Neural crest cell (in vitro differentiated cells): ENCODE measurements at regions not wholly inside any gene's neighbourhood (a gene's known extent, or its start where the extent isn't known, plus 50 kb on each side); places are given as distances from the start of the nearest gene placed in this dataset.

Source experiments
- DNase-seq: peaks from one replicate; pipeline ENCODE4 v3.0.0; 2021; ENCODE audit warnings: low read depth, mixed read lengths, low spot score
- H3K27ac Mint-ChIP-seq: one replicate; pipeline ENCODE4 v1.8.0; 2021; ENCODE audit warnings: mild to moderate bottlenecking, mixed read lengths; ENCODE audit not compliant: unreplicated experiment
- H3K27me3 Mint-ChIP-seq: 2 replicates; pipeline ENCODE4 v1.8.0; 2021; ENCODE audit warnings: low read depth, mild to moderate bottlenecking, mixed read lengths
- H3K36me3 Mint-ChIP-seq: 2 replicates; pipeline ENCODE4 v1.8.0; 2021; ENCODE audit warnings: low read depth, mild to moderate bottlenecking, mixed read lengths
- H3K4me1 Mint-ChIP-seq: 2 replicates; pipeline ENCODE4 v1.8.0; 2021; ENCODE audit warnings: mixed read lengths
- H3K4me3 Mint-ChIP-seq: one replicate; pipeline ENCODE4 v1.8.0; 2021; ENCODE audit warnings: mild to moderate bottlenecking, mixed read lengths
- H3K9me3 Mint-ChIP-seq: 2 replicates; pipeline ENCODE4 v1.8.0; 2021; ENCODE audit warnings: mixed read lengths
- TF ChIP-seq, protein P1 (sequence below): fragments of 200-600 bp; sonication (generic); conservative IDR thresholded peaks from 2 replicates; pipeline ENCODE4 v1.5.0; 2021; ENCODE audit warnings: antibody characterized with exemption, mild to moderate bottlenecking

DNA sequence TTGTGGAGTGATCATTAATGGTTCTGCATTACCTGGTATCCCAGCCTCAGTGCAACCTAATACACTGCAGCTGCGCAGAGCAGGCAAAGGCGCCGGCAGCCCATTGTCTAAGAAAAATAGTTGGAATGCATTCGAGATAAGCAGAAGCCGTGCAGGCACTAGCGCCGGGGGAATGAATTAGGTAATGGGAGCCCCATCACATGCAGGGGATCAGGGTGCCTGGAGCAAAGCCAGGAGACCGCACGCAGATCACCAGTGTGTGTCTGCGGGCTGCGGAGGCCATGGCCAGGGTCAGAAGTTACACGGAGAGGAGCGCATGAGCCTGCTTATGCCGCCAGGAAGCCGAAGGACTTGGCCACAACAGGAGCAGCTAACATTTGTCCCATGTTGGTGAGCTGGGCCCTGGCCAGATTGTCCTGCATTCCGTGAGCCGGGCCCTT lies 156.8 kb downstream of the DLL1 start:
- Mint-ChIP-seq H3K4me1 (peaks cover 6% of the 10 kb centered on the region), H3K4me3 (no peak overlapping the region), H3K9me3 (peaks cover 4% of the 10 kb centered on the region), H3K36me3 (no peaks in the 10 kb centered on the region), H3K27ac (peak overlapping the region; percentile 50), H3K27me3 (no peaks in the 10 kb centered on the region)
- DNase-seq = no peak
- TF ChIP-seq, protein P1, sequence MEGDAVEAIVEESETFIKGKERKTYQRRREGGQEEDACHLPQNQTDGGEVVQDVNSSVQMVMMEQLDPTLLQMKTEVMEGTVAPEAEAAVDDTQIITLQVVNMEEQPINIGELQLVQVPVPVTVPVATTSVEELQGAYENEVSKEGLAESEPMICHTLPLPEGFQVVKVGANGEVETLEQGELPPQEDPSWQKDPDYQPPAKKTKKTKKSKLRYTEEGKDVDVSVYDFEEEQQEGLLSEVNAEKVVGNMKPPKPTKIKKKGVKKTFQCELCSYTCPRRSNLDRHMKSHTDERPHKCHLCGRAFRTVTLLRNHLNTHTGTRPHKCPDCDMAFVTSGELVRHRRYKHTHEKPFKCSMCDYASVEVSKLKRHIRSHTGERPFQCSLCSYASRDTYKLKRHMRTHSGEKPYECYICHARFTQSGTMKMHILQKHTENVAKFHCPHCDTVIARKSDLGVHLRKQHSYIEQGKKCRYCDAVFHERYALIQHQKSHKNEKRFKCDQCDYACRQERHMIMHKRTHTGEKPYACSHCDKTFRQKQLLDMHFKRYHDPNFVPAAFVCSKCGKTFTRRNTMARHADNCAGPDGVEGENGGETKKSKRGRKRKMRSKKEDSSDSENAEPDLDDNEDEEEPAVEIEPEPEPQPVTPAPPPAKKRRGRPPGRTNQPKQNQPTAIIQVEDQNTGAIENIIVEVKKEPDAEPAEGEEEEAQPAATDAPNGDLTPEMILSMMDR = no peak

DNA sequence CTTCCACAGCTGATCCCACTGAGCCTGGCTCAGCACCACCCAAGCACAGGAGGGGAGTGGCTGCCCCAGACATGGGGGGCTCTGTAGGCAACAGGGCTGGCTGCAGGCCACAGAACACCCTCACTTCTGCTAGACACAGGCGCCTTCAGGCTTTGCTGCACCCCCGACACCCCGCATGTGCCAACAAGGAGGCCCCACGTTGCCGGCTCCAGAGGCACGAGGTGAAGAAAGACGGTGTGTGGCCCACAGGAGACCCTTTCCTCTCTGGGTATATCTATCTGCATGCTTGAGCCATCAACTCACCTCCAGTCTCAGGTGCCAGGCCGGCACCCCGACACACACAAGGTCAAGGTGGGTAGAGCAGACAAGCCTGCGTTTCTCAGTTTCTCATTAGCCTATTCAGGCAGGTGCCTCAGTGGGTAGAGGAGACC lies 158.3 kb downstream of the DLL1 start:
- no peaks in the 10 kb centered on the region for H3K9me3 Mint-ChIP-seq
- no peak for DNase-seq
- peaks cover 6% of the 10 kb centered on the region for H3K4me1 Mint-ChIP-seq
- H3K27me3 Mint-ChIP-seq = no peaks in the 10 kb centered on the region
- no peaks in the 10 kb centered on the region for H3K36me3 Mint-ChIP-seq
- no peak overlapping the region for H3K27ac Mint-ChIP-seq
- TF ChIP-seq, protein P1 = no peak
- no peak overlapping the region for H3K4me3 Mint-ChIP-seq

DNA sequence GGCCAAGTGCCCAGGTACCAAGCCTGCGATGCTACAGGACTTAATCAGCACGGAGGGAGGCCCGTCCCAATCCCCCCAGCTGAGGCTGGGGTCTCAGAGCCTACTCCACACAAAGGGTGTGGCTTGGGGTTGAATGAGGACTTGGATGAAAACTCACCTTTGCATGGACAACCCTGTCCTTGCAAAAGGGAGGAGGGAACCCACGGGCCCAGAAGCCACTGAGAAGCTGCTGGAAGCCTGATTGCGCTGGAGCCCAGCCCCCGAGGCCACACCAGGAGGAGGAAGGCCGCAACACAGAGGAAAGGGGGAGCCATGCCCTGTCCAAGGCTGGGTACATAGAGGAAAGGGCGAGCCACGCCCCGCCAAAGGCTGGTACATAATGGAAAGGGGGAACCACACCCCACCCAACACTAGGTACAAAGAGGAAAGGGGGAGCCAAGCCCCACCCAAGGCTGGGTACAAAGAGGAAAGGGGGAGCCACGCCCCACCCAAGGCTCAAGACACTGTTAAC lies 158.8 kb downstream of the DLL1 start:
- Mint-ChIP-seq H3K27me3 (no peaks in the 10 kb centered on the region), H3K36me3 (no peaks in the 10 kb centered on the region), H3K9me3 (no peaks in the 10 kb centered on the region), H3K27ac (no peak overlapping the region), H3K4me1 (peaks cover 6% of the 10 kb centered on the region), H3K4me3 (no peak overlapping the region)
- no peak for DNase-seq
- TF ChIP-seq, protein P1 = no peak

DNA sequence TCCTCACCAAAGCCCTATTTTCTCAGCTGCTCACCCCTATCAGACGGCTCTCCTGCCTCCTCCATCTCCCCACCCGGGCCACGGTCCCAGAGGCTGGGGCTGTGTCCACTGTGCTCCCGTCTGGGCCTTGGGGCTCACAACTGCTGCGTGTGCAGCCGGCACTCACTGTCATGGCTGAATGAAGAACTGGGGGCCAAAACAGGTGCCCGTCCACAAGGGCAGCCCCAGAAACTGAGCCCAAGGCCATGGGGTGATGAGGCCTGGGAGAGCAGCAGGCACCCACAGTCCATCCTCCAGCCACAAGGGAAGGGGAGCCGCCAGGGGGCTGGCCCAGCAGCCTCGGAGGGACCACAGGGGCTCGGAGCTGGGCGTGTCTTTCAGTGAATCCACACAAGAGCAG lies 159.5 kb downstream of the DLL1 start:
- DNase-seq = no peak
- no peaks in the 10 kb centered on the region for H3K9me3 Mint-ChIP-seq
- no peak overlapping the region for H3K27ac Mint-ChIP-seq
- H3K4me1 Mint-ChIP-seq = peaks cover 6% of the 10 kb centered on the region
- H3K4me3 Mint-ChIP-seq = no peak overlapping the region
- H3K27me3 Mint-ChIP-seq = no peaks in the 10 kb centered on the region
- H3K36me3 Mint-ChIP-seq = no peaks in the 10 kb centered on the region
- TF ChIP-seq, protein P1 = no peak

DNA sequence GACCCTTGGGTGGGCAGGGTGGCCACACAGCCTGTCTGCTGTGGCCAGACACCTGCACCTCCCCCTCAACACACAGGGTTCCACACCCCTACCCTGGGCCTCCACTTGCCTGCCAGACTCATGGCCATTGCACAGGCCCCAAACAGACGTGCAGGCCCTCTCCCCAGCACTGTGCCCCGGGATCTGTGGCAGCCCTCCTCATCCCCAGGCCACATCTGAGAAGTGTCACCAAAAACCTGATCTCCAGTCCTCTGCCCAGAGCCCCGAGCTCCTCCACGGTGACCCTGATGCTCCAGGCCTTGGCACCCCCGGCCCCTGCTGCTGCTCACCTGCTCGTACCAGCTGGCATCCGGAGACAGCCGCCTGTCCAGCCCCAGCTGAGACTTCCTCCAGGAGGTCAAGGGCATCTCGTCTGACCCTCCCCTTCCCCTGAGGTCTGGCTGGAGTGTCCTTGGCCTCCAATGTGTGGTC lies 160.1 kb downstream of the DLL1 start:
- TF ChIP-seq, protein P1 = no peak
- Mint-ChIP-seq H3K4me3 (no peak overlapping the region), H3K27ac (no peak overlapping the region), H3K4me1 (peaks cover 6% of the 10 kb centered on the region), H3K9me3 (no peaks in the 10 kb centered on the region), H3K27me3 (no peaks in the 10 kb centered on the region), H3K36me3 (no peaks in the 10 kb centered on the region)
- DNase-seq = no peak
